Neutrophil (primary cell): ENCODE measurements at regions not wholly inside any gene's neighbourhood (a gene's known extent, or its start where the extent isn't known, plus 50 kb on each side); places are given as distances from the start of the nearest gene placed in this dataset.

Source experiments
- H3K27ac ChIP-seq: fragments of 200-600 bp; sonication (generic); 2 replicates; pipeline ENCODE4 v1.5.1; 2016; ENCODE audit warnings: mild to moderate bottlenecking, moderate library complexity
- H3K27me3 ChIP-seq: fragments of 200-600 bp; sonication (generic); 2 replicates; pipeline ENCODE4 v1.6.0; 2016; ENCODE audit warnings: mild to moderate bottlenecking
- H3K36me3 ChIP-seq: fragments of 200-600 bp; sonication (generic); 2 replicates; pipeline ENCODE4 v1.5.1; 2017
- H3K4me1 ChIP-seq, 2 experiments: fragments of 200-600 bp in 1 of 2; sonication (generic) in 1 of 2; 1 replicate in 1 of 2; 2 replicates in 1 of 2; pipeline versions ENCODE4 v1.5.1 to v1.6.1; 2013 to 2016; ENCODE audit warnings: low read depth in 1 of 2, low read length in 1 of 2, mild to moderate bottlenecking in 1 of 2, moderate library complexity in 1 of 2; ENCODE audit not compliant: control insufficient read depth in 1 of 2, insufficient read depth in 1 of 2
- H3K4me3 ChIP-seq, 2 experiments: fragments of 200-600 bp in 1 of 2; sonication (generic) in 1 of 2; 1 replicate in 1 of 2; 2 replicates in 1 of 2; pipeline ENCODE4 v1.5.1; 2013 to 2016; ENCODE audit warnings: low read depth in 1 of 2, low read length in 1 of 2, mild to moderate bottlenecking in 1 of 2, moderate library complexity in 1 of 2
- H3K9me3 ChIP-seq: fragments of 200-600 bp; sonication (generic); 2 replicates; pipeline ENCODE4 v1.5.1; 2016
- CTCF ChIP-seq: fragments of 200-600 bp; sonication (generic); IDR thresholded peaks from 2 replicates; pipeline ENCODE4 v1.5.1; 2016; ENCODE audit warnings: antibody characterized with exemption

- Histone ChIP-seq H3K36me3 (no peaks in the 10 kb centered on the region), H3K27me3 (no peaks in the 10 kb centered on the region), H3K4me1 (no peaks in the 10 kb centered on the region), H3K4me3 (no peak overlapping the region), H3K9me3 (no peaks in the 10 kb centered on the region), H3K27ac (no peak overlapping the region)
- no peak for TF ChIP-seq CTCF
These were observed 68.1 kb upstream of the TLE3 start for GRCh38 chr15:70165716-70166284.

GRCh38 chr15:70164910-70165715, 67.4 kb upstream of the TLE3 start:
- Histone ChIP-seq H3K27ac (no peak overlapping the region), H3K27me3 (no peaks in the 10 kb centered on the region), H3K9me3 (no peaks in the 10 kb centered on the region), H3K4me3 (no peak overlapping the region), H3K4me1 (no peaks in the 10 kb centered on the region), H3K36me3 (no peaks in the 10 kb centered on the region)
- no peak for TF ChIP-seq CTCF

- Histone ChIP-seq H3K27me3 (no peaks in the 10 kb centered on the region), H3K9me3 (no peaks in the 10 kb centered on the region), H3K27ac (no peak overlapping the region), H3K4me1 (no peaks in the 10 kb centered on the region), H3K36me3 (no peaks in the 10 kb centered on the region), H3K4me3 (no peak overlapping the region)
- no peak for TF ChIP-seq CTCF
These were observed 66.6 kb upstream of the TLE3 start for GRCh38 chr15:70164156-70164900.

GRCh38 chr15:70160803-70161565, 63.3 kb upstream of the TLE3 start:
- no peak for TF ChIP-seq CTCF
- no peaks in the 10 kb centered on the region for H3K4me1 ChIP-seq
- no peak overlapping the region for H3K4me3 ChIP-seq
- no peak overlapping the region for H3K27ac ChIP-seq
- no peaks in the 10 kb centered on the region for H3K36me3 ChIP-seq
- no peaks in the 10 kb centered on the region for H3K27me3 ChIP-seq
- H3K9me3 ChIP-seq: no peaks in the 10 kb centered on the region

- Histone ChIP-seq H3K4me3 (no peak overlapping the region), H3K27ac (no peak overlapping the region), H3K4me1 (no peaks in the 10 kb centered on the region), H3K27me3 (peaks cover 3% of the 10 kb centered on the region), H3K36me3 (no peaks in the 10 kb centered on the region), H3K9me3 (no peaks in the 10 kb centered on the region)
- no peak for TF ChIP-seq CTCF
These were observed 62.5 kb upstream of the TLE3 start for GRCh38 chr15:70160267-70160666.
